ENCODE measurements at regions not wholly inside any gene's neighbourhood (a gene's known extent, or its start where the extent isn't known, plus 50 kb on each side); places are given as distances from the start of the nearest gene placed in this dataset.

- no peak for DNase-seq (ENCODE audit: low read depth)
Observed at GRCh38 chr11:116598556-116598955, 174.2 kb downstream of the BUD13 start.

GRCh38 chr11:116598036-116598435 lies 174.8 kb downstream of the BUD13 start:
- no peak for DNase-seq (ENCODE audit: low read depth)

DNA sequence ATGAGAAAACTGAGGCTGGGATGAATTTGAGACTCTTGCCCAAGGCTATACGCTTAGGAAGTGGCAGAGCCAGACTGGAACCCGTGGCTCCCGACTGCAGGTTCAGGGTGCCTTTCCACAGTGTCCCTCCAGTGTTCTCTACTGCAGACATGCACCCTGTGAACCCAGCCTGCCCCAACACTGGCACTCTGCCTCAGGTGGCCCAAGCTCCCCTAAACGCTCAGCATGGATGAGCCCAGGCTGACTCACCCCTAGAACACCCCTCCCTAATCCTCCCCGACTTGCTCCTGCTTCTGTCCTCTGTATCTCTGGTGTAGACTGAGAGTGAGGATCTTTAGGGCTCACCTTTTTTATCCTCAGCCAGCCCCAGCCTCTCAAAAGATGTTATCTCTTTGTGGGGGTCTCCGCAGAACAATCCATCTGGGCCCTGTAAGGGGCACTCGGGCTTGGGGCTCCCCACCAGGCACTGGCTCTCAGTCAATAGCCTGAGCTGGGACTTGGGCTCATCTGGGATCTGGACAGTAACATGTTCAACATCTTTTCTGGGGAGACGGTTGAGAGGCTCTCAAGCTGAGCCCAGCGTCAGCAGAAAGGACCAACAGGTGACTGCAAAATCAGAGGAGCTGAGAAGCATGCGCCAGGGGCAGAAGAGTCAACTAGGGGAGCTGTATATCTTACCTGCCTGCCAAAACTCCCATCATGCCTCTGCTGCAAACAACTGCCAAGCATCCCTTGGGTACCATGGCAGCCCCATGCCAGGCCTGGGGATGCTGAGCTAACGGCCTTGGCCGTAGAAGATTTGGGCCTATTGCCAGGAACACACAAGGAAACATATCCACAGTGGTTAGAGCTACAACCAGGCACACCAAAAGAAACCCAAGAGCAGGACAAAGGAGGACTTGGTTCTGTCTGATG lies 176.2 kb downstream of the BUD13 start:
- DNase-seq (ENCODE audit: low read depth), result no peak

GRCh38 chr11:116595305-116595880 lies 177.4 kb downstream of the BUD13 start:
- no peak for DNase-seq (ENCODE audit: low read depth)

- no peak for DNase-seq (ENCODE audit: low read depth)
Observed at GRCh38 chr11:116590844-116591570, 181.8 kb downstream of the BUD13 start.

- DNase-seq (ENCODE audit: low read depth), result no peak
Observed at GRCh38 chr11:116589402-116589801, 183.4 kb downstream of the BUD13 start.

- DNase-seq (ENCODE audit: low read depth), result no peak
Observed at GRCh38 chr11:116586392-116586791, 186.4 kb downstream of the BUD13 start.

- no peak for DNase-seq (ENCODE audit: low read depth)
Observed at GRCh38 chr11:116582571-116582970, 190.2 kb downstream of the BUD13 start.

- no peak for DNase-seq (ENCODE audit: low read depth)
Observed at GRCh38 chr11:116581349-116581748, 191.4 kb downstream of the BUD13 start.

DNA sequence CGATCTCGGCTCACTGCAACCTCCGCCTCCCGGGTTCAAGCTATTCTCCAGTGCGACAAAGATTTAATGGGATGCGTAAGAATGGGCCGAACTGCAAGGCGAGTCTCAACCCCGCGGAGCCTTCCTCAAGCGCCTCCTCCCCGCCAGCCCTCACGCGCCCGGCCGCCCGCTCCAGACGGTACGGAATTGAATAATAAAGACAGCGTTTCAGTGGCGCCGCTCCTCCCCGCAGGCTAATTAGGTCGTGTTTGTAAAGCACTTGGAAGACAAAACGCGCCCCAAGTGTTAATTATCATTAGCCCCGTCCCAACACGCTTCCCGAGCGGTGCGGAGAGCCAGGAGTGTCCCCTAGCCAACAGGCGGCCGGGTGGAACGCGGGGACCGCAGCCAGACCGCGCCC lies 192.0 kb downstream of the BUD13 start:
- no peak for DNase-seq (ENCODE audit: low read depth)

GRCh38 chr11:116579857-116580727 lies 192.7 kb downstream of the BUD13 start:
- DNase-seq (ENCODE audit: low read depth), result no peak

DNA sequence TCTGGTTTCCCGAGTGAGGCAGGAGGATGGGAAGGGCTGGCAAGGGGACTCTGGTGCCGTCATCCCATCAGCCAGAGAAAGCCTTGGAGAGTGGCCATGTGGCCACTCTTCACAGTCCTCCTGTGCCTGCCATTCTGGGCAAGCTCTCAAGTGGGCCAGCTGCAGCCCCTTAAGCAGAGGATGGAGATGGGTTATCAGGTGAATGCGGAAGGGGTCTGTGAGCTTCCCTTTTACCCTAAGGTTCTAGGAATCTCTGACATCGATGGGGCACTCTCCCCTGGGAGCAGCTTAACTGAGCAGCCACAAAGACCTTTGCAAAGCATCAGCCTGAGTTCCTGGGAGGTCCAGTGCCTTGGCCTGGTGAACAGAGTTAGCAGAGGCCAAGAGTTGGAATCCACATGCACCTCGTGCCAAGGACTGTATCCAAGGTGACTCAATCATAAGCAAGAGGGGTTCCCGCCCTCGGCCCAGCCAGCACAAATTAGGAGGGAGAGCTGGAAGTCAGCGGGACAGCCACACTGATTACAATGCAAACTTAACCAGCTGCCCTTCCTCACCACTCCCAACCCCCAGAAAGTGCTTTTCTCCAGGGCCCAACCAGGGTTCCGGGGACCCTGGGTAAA lies 193.6 kb downstream of the BUD13 start:
- no peak for DNase-seq (ENCODE audit: low read depth)

DNA sequence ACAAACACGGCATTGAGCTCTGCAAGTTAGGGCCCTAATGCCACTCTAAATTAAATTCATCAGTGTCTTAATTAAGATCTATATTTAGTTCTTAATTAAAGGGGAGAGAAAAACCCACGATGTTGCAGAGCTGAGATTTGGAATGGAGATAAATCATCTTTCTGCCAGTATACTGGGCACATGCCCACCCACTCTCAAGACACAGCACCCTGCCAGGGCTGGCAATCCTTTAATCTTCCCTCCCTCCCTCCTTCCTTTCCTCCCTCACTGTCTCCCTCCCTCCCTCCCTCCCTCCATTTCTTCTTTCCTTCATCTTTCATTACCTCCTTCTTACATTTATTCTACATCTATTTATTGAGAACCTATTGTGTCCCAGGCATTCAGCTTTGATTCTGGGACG lies 194.8 kb downstream of the BUD13 start:
- no peak for DNase-seq (ENCODE audit: low read depth)

GRCh38 chr11:116577273-116577672 lies 195.5 kb downstream of the BUD13 start:
- no peak for DNase-seq (ENCODE audit: low read depth)

DNA sequence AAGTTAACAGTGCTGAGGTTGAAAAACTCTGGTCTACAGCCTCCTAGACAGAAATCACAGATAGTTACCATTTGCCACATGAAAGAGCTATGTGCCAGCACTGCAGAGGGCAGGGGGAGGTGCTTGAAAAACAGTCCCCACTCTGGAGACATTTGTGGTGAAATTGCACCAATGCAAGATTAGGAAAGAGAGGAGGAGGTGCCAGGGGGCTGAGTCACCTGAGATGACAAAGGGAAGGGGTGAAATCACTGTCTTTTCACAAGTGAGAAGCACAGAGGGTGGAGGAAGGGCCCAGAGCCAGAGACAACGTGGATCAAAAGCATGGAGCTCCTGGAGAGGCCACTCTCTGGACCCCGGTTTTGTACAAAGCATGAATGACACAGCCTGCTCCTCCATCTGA lies 196.3 kb downstream of the BUD13 start:
- DNase-seq (ENCODE audit: low read depth), result no peak

DNA sequence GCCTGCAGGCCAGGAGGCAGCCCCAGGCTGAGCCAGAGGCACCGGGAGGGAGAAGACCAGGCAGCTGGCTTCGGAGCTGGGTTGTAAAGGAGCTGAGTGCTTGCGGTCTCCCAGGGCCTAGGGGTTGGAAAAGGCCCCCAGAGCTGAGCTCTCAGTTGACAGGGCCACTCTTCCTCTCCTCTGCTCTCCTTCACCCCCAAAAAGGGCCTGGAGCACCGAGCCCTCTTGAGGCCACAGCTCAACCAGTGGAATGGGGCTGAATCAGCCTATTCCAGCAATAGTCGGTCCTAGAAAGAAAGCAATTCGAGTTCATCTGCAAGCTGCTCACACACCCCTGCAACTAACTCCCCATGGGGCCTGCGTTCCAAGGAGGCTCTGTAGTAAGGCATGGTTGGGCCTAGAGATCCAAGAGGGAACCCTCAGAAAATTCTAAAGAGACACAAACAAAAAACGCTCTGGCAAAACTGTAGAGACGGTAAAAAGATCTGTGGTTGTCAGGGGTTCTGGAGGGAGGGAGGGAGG lies 205.0 kb downstream of the BUD13 start:
- DNase-seq (ENCODE audit: low read depth), result no peak

GRCh38 chr11:116563712-116564047 lies 209.1 kb downstream of the BUD13 start:
- no peak for DNase-seq (ENCODE audit: low read depth)

DNA sequence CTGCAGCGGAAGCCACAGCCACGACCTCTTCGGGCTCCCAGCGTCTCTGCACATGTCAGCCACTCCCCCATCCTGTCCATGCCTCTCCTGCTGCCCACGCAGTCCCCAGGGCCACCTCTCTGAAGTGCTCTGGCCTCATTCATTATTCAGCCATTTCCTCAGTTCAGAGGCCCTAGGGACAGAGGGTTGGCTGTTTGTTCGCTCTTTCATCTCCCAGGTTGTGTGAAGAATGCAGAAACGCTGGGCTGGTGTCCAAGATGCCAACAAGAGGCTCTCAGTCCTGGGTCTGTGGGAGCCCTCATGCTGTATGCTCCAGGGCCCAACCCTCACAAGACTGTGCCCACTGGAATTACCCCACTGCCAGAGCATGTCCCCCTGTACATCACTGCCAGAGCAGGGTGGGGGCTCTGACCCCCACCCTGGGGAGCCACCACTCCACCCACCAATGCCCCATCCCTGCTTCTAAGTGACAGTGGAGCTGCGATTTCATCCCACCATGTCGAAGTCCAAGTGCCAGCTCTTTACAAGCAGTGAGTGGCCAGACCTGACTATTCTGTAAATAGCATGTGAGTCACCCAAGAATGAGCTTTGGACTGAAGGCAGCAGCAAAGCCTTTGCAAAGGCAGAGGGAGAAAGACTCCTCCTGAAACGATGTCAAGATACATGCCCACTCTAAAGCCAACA lies 209.6 kb downstream of the BUD13 start:
- no peak for DNase-seq (ENCODE audit: low read depth)

DNA sequence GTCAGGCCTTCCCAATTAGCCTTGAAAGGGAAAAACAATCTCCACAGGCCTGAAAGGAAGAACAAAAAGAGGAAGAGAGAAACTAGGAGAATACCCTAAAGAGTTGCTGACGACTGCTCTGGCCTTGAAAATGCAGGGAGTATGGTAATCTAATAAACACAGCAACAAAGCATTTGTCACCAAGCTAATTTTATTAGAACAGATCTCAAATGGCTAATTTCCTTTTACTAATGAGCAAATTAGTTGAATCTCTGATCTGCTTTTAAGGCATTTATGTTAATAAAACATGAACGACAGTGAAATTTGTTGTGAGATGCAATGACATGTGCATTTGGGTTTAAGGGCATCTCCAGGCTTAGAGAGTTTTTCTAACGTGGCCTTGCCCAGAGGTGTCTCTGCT lies 212.2 kb downstream of the BUD13 start:
- DNase-seq (ENCODE audit: low read depth), result no peak

DNA sequence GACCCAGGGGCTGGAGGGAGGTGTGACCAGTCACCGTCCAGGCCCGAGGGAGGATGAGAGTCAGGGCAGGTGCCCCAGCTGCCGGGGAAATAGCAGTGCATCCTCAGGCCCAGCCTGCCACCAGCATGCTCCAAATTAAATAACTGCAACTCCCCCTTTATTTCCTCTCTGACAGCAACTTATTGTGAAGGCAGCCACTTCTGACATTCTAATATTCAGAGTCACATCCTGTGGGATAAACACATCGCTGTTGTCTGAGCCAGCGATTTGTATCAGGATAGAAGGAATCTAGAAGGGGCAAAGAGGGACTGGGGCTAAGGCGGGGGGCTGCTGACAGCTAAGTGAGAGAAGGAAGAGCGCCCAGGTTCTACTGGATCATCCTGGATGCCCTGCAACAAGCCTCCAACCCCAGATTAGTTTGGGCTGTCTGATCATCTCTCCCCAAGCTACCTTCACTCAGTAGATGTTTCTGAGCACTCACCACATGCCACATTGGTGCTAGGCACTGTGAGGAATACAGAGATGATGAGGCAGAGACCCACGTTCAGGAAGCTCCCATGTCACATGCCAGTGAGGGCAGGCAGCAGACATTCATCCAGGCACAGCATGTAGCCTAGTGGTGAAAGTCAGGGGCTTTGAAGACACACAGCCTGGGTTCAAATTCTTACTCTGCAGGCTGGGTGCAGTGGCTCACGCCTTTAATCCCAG lies 214.1 kb downstream of the BUD13 start:
- DNase-seq (ENCODE audit: low read depth), result no peak

Data from iris pigment epithelial cell (primary cell).